ENCODE measurements at regions not wholly inside any gene's neighbourhood (a gene's known extent, or its start where the extent isn't known, plus 50 kb on each side); places are given as distances from the start of the nearest gene placed in this dataset.

DNA sequence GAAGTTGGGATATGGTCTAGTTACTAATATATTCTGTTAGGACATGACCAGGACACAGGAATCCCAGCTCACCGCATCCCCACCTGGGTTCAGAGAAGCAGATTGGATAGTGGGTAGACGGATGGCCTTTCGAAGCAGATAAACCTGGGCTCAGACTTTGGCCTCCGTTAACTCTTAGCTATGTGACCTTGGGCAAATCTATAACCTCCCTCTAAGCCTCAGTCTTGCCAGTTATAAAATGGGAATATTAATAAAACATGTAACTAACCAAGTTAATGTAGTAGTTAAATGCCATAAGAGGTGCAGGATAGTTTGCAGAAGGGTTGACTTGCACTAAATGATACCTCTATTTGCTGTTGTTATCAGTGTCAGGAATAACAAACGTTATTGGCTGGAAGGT lies 127.6 kb upstream of the JCAD start:
- TF ChIP-seq, protein P1, sequence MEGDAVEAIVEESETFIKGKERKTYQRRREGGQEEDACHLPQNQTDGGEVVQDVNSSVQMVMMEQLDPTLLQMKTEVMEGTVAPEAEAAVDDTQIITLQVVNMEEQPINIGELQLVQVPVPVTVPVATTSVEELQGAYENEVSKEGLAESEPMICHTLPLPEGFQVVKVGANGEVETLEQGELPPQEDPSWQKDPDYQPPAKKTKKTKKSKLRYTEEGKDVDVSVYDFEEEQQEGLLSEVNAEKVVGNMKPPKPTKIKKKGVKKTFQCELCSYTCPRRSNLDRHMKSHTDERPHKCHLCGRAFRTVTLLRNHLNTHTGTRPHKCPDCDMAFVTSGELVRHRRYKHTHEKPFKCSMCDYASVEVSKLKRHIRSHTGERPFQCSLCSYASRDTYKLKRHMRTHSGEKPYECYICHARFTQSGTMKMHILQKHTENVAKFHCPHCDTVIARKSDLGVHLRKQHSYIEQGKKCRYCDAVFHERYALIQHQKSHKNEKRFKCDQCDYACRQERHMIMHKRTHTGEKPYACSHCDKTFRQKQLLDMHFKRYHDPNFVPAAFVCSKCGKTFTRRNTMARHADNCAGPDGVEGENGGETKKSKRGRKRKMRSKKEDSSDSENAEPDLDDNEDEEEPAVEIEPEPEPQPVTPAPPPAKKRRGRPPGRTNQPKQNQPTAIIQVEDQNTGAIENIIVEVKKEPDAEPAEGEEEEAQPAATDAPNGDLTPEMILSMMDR (IDR thresholded peaks at IDR 0.05; ENCODE audit: poor library complexity, severe bottlenecking) = no peak
- no peak for TF ChIP-seq RAD21 (conservative IDR thresholded peaks at IDR 0.05)
- TF ChIP-seq EZH2 (IDR thresholded peaks at IDR 0.05; ENCODE audit: borderline replicate concordance, insufficient read depth, low read length, poor library complexity, severe bottlenecking) = no peak
- TF ChIP-seq POLR2AphosphoS5 (IDR thresholded peaks at IDR 0.05) = no peak
- TF ChIP-seq EP300 (conservative IDR thresholded peaks at IDR 0.05; ENCODE audit: poor library complexity, severe bottlenecking) = no peak
